GF-D8 (cell line): ENCODE measurements at regions not wholly inside any gene's neighbourhood (a gene's known extent, or its start where the extent isn't known, plus 50 kb on each side); places are given as distances from the start of the nearest gene placed in this dataset.

Source experiments
- DNase-seq: peaks from one replicate; lab custom pipeline; 2025; lab: John Stamatoyannopoulos, UW

DNA sequence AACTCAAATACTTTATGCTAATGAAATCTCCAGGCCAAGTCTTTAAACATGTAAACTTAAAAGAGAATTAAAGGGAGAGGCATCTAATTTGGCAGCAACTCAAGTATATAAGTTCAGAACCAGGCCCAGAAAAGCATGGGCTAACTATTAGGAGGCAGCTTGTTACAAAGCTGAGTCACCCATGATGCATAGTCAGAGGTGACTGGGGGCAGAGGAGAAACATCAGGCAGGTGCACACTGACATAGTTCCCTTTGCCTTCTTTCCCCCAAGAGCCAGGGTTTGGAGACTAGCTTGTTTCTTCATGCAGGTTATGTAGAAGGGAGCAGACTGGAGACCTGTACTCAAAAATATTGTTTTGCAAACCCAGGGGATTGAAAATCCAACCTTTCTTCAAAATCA, 619.0 kb downstream of the SOX6 start:
- DNase-seq, result no peak

DNA sequence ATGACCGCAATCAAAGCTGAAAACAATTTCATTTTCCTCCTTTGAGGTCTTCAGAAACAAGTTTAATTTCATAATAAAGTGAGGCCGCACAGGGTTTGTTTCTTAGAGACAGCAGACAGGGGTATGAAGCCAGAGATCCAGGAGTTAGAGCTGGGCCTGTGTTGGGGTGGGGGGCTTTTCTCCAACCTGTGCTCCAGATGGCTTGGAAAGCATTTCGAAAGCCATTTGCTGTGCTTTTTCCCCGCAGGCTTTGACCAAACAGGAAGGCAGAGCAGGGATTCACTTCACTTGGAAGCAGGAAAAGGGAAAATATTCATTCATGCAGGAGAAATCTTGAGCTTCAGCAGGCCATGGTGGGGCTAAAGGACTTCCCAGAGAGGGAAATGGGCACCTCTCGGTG, 617.4 kb downstream of the SOX6 start:
- no peak for DNase-seq

DNA sequence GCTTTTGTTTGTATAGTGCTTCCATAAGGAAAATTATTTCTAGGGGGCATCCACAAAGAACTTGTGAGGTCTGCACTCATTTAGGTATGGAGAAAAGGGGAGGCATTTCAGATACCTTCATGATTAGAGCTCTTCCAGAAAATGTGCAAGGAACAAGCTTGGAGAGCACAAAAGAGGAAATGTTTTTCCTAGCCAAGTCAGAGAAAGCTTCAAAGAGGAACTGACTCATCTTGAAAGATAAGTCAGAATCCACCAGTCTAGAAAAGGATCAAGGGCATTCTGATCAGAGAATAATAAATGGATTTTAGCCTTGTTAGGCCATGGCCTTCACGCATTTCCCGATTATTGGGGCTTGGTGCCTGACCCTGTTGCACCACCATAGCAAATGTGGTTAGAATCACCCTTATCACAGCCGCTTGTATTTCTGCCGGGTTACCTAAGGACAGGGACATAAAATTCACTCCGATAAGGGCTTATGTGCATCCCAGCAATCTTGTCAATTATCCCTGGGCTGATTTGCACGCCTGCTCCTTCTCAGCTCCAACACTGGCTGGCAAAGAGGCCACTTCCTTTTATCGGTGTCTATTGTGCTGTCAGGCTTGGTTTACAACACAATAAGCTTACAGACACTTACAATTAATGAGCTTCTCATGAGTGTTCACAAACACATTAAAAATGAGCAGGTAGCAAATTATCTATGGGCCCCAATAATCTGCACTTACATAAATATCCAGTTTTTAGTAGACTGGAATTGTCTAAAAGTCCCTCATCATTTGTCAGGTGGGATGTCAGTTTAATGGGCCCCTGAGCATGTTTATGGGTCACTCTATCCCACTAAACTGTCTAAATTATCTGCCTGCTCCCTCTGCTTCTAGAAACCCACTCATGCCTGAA, 613.5 kb downstream of the SOX6 start:
- DNase-seq, result no peak

DNA sequence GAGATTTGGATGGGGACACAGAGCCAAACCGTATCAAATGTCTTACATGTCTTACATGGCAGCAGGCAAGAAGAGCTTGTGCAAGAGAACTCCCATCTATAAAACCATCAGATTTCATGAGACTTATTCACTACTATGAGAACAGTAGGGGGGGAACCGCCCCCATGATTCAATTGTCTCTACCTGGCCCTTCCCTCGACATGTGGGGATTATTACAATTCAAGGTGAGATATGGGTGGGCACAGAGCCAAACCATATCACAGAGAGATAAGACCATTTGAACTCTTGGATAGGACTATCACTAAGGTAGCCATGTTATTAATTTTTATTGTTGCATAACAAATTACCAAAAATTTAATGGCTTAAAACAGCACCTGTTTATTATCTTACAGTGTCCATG, 611.7 kb downstream of the SOX6 start:
- no peak for DNase-seq

DNA sequence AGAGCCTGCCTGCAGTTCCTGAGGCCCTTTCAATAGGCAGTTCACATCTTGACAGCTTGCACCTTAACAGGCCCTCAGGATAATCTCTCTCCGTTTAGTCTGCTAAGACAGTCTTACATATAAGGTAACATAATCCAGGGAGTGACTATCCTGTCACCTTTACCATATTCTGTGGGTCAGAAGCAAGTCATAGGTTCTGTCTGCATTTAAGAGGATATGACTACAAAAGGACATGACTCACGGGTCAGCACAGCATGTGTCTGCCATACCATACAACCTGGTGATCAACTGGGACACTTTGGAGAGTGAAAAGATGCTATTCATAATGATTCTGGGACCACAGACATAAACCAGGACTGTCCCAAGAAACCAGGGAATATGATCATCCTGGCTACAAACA, 611.1 kb downstream of the SOX6 start:
- DNase-seq, result no peak

DNA sequence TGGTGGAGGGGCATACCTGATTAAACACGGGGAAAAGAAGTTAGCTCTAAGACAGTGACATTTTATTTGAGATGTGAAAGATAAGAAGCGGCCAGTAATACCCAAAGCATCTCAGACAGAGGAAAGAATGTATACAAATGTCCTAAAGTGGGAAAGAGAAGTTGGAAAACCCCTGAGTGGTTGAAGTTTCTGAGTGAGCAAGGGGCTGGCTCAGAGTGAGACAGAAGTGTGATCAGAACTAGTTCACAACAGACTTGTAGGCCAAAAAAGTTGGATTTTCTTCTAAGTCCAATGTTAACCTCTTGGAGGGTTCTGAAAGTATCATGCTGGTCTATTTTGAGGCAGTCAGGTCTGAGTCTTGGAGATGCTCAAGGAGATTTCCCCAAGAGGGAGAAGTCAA, 608.7 kb downstream of the SOX6 start:
- DNase-seq, result no peak

DNA sequence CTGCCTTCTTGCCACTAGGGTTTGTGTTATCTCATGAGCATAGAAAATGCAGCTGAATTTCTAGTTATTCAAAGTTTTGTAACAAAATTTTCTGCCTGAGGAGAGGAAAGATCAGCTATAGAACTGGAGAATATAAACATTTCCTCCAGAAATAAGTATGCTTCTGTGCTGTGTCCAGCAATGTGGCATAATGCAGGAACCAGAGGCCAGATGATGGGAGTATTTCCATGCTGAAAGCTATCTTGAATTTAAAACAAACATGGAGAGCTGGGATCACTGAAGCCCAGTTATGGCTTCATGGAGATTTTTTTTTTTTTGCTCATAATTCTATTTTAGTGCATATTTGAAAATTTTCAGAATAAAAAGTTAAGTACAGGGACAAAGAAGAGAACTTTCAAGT, 608.2 kb downstream of the SOX6 start:
- no peak for DNase-seq

DNA sequence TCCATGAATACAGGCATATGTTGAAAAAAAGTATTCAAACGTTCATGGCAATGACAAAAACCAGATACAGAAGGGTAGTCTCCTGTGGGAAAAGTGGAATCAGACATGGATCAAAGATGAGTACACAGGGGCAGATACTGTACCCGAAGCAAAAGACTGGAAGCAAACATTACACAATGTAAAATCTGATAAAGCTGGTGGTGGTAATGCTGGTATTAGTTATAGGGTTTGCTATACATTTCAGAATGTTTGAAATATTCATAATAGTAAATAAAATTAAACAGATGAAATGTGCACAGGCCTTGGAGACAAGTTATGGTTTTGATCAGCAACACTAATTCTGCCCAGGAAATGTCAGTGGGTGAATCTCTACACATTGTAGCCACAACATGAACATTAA, 607.6 kb downstream of the SOX6 start:
- DNase-seq, result no peak

DNA sequence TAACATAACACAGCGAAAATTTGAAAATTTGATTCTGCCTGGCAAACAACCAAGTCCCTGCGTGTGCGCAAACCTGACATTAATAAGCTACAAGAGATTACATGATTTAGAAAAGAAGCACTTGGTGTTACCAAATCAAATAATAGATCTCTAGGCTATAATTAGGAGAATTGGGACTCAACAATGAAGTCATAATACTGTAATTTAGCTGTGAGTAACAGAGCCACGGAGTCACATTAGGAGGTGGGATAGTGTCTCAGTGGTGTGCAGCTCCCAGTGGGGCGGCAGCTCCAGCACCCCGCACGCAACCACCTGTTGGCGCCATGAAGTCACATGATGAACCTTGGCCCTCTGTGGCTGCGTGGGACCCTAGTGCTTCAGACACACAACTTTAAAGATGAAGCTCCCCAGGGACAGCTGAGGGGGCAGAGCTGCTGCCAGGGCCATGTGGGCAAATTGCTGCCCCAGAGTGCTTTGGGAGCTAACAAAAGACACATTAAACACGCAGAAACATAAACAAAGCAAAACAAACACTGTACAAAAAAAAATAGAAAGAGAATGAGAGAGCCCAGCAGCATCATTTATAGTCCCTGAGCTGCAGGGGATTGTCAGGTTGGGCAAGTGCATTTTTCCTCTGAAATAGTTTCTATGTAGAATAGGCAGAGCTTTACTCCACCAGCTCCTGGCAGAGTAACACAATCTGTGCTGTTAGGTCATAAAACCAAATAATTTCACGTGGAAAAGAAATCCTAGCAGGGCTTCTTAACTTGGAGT, 605.6 kb downstream of the SOX6 start:
- no peak for DNase-seq

DNA sequence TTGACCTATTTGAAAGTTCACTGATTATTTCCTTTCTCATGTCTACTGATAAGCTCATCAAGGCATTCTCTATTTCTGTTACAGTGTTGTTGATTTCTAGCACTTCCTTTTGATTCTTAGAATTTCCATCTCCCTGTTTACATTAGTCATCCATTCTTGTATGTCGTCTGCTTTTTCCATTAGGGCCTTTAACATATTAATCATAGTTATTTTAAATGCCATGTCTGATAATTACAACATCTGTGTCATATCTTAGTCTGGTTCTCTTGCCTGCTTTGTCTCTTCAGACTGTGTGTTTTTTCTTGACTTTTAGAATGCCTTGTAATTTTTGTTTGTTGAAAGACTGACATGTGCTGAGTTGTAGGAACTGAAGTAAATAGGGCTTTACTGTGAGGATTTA, 602.1 kb downstream of the SOX6 start:
- no peak for DNase-seq

DNA sequence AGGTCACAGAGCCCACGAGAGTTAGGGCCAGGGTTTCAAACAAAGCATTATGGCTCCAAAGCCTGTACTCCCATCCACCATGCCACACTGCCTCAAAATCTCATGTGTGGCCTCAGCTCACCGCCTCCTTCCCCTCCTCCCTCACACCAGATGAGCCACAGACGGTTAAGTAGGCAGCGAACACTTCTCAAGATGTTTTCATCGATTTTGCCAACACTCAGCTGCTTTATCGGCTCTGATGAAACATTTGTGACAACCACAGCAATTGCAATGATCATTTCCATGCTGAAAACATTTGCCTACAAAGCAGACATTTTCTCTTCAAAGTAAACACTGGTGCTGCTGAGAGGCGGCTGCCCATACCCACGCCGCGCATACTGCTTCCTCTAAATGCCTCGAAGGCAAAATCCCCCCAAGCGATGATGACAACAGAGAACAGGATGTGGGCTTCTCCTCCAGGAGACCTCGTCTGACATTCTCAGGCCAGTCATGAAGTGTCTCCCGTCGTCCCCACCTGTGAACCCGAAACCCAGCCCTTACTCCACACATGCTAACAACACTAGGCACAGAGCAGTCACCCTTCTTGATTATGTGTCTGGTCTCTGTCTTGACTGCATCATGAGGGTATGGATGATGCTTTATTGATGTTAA, 599.2 kb downstream of the SOX6 start:
- DNase-seq, result no peak

DNA sequence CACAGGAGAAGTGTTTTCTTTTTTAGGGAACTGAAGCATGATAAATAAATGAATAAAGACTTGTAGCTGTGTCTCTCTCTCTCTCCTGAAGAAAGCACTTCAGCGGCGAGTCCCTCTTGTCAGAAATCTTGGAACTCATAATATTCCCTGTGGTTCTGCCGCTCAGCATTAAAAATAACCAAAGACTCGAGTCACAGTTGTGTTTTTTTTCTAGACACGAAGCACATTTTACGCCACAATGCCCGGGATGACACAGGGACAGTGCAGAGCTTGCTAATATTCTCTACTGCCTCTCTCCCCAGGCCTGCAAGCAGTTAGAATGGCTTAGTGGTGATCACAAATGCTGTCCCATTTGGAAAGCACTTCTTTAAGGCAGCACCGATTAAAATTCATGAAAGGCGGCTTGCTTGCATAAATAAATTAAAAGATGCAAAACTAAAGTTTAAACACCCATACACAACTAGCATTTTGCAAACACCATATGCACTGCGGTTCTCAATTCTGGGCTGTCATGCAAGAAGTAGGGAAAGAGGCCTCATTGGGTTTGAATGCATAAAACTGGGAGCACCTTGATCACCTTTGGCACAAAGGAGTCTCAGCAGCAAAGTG, 597.4 kb downstream of the SOX6 start:
- DNase-seq, result no peak

DNA sequence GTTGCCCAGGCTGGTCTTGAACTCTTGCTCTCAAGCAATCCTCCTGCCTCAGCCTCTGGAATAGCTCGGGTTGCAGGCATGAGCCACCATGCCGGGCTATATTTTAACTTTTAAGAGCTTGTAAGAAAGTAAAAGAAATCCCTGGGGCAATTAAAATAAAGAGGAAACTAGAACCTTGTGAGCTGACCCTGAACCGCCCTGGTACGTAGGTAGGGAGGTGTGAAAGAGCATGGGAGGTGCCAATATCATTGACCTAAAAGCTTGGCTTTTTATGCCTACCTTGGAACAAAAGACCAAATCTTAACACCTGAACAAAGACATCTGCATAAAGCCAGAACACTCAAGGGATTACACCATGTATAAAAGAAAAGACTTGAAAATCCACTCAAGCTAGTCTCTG, 595.1 kb downstream of the SOX6 start:
- DNase-seq, result no peak

DNA sequence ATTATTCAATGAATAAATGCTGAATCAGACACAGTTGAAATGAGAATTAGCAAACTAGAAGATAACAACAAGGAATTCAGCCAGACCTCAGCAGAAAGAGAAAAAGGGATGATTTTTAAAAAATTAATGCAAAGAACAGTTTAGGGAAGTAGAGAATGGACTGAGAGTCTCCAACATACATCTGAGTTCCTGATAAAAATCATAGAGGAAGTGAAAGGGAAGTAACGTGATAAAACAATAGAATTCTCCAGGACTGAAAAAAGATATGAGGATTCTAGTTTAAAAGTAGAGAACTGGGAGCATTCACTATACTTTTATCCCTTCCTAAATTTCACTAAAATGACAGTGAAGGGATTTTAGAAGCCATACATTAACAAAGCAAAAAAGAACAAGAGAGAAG, 592.0 kb downstream of the SOX6 start:
- DNase-seq, result no peak

DNA sequence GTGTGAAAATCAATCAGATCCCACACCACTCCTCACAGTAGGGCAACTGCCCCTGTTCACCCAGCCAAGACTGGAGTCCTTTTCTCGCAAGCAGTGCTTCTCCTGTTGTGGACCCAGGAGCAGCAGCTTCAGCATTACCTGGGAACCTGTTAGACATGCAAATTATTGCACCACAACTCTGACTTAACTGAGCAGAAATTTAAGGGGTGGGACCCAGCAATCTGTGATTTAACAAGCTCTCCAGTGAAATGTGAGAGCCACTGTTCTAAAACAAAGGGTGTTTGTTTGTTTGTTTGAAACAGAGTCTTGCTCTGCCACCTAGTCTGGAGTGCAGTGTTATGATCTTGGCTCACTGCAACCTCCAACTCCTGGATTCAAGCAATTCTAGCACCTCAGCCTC, 591.4 kb downstream of the SOX6 start:
- DNase-seq, result no peak

DNA sequence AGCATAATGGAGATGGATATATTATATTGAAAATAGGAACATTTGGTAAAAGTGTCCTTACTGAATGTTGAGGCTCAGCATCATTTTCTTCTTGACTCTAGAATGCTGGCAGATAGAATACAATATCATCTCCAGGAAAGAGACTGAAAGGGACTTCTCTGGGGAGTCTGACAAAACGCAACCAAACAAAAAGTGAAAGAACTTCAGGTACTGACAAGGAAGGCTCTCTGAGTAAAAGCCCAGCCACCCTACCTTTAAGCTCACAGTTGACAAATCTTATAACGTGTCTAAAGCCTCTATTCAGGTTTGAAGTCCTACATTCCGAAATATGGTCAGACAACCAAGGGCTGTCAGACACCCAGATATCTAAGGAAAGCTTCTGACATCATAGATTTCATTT, 590.8 kb downstream of the SOX6 start:
- DNase-seq, result no peak

DNA sequence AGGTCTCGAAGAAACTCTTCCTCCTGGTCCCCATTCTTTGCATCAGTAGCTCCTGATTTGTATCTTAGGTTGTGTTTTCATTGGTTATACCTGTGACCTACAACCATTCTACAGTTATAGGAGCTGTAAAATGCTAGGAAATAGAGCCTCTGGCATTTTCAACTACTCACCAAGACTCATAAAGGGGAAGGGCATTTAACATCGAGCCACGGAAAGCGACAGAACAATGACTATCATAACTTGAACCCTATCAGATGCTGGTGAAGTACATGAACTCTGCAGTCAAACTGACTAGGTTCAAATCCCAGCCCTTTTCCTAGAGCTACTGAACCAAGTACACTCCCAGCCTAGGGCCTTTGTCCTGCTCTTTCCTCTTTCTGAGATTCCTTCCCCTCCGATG, 588.0 kb downstream of the SOX6 start:
- DNase-seq, result no peak

DNA sequence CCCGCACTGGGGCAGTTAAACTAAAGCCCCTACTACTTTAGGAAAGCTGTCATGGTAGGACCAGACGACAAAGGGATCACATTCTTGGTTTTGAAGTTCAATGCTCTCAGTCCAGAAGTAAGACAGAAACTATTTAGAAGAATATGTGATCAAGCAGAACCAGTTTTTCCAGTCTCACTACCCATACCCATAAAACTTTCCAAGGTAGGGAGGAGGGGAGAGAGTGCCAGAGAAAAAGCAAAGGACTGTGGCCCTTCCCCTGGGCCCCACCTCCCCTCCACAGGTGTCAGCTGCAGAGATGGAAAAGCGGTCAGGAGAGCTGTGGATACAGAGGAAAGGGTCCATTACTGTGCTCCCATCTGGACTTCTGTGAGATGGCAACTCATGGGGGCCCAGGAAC, 587.1 kb downstream of the SOX6 start:
- DNase-seq, result no peak

DNA sequence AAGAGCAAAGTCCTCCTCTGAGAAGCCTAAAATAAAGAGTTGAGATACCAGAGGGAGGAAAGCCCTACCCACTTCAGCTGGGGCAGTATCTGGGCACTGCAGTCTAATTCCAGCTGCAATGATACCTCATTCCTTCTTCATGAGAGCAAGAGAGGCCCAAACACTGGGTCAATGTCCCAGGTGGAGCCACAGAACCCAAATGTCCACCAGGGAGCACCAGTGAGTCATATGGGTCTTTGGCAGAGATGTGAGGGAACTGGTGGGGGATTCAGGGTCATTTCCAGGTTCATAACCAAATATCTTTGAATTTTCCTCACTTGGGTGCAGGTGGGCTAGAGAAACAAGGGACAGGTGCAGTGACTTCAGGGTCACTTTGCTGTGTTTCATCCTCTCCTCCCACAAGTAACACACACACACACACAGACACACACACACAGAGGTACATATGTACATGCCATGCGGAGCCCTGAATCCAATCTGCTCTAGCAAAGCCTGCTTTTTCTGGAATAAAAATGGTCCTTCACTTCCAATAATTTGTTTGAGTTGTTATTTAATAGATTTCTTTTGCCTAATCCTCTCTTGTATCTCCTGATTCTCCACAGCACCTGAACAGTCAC, 585.4 kb downstream of the SOX6 start:
- DNase-seq, result no peak

DNA sequence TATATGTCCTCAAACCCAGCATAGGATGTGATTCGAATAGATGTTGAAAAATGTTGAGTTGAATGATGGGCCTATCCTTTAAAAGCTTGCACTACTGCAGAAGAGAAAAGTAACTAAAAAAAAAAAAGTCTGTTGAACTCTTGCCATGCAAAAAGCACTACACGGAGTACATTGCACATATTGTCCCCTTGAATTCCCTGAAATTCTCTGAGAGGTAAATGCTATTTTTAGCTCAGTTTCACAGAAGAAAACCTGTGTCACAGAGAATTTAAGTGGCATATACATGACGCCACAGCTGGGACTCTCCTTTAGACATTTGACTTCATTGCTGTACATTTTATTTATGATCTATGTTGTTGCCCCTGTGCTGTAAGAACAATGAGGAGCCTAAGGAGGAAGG, 583.8 kb downstream of the SOX6 start:
- no peak for DNase-seq

DNA sequence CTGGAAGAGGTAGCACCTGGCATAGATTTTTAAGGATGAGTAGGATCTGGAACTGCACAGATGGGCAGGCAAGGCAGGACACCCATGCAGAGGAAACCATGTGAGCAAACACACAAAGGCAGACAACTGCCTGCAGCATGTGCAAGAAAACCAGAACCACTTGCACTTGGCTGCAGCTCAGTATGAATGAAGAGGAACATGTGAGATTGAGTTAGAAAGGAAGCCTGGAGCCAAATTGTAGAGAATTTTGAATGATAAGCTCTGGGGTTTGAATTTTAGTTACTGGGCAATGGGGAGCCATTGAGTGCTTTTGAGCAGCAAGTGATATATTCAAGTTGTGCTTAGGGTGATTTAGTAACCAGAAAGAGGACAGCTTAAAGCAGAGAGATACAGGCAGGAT, 583.4 kb downstream of the SOX6 start:
- DNase-seq, result no peak
